Muscle layer of duodenum (tissue), 2 donors: ENCODE measurements at regions not wholly inside any gene's neighbourhood (a gene's known extent, or its start where the extent isn't known, plus 50 kb on each side); places are given as distances from the start of the nearest gene placed in this dataset.

Experiments used
- H3K27ac ChIP-seq: one replicate; pipeline ENCODE4 v1.7.0; 2013; ENCODE audit warnings: mild to moderate bottlenecking, low read length
- H3K27me3 ChIP-seq: one replicate; pipeline ENCODE4 v1.7.0; 2013; ENCODE audit warnings: low read depth, mild to moderate bottlenecking, control low read depth, low read length
- H3K36me3 ChIP-seq, 2 donors: one replicate each; pipeline ENCODE4 v1.7.0; 2013; ENCODE audit warnings: low read length in 2 of 2, control low read depth in 1 of 2, mild to moderate bottlenecking in 1 of 2; ENCODE audit not compliant: insufficient read depth in 2 of 2, control insufficient read depth in 1 of 2
- H3K4me1 ChIP-seq, 2 donors: one replicate each; pipeline ENCODE4 v1.7.0; 2013; ENCODE audit warnings: low read length in 2 of 2, mild to moderate bottlenecking in 2 of 2, control low read depth in 1 of 2, moderate library complexity in 1 of 2; ENCODE audit not compliant: insufficient read depth in 2 of 2, control insufficient read depth in 1 of 2
- H3K4me3 ChIP-seq, 2 donors: one replicate each; pipeline ENCODE4 v1.7.0; 2013; ENCODE audit warnings: low read length in 2 of 2, low read depth in 1 of 2, mild to moderate bottlenecking in 1 of 2
- H3K9me3 ChIP-seq, 2 donors: one replicate each; pipeline ENCODE4 v1.7.0; 2013; ENCODE audit warnings: low read length in 2 of 2, control low read depth in 1 of 2, mild to moderate bottlenecking in 1 of 2; ENCODE audit not compliant: control insufficient read depth in 1 of 2
- donor health status: healthy.

DNA sequence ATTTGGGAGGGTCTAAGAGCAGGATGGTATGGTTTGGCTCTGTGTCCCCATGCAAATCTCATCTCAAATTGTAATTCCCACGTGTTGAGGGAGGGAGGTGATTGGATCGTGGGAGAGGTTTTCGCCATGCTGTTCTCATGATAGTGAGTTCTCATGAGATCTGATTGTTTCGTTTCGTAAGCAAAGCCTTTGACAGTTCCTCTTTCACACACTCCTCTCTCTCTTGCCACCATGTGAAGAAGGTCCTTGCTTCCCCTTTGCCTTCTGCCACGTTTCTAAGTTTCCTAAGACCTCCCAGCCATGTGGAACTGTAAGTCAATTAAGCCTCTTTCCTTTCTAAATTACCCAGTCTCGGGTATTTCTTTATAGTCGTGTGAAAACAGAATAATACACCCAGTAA, 553.7 kb downstream of the TAFA4 start:
- no peak overlapping the region for H3K27ac ChIP-seq
- H3K27me3 ChIP-seq: no peaks in the 10 kb centered on the region
- H3K4me3 ChIP-seq: no peak overlapping the region
- no peaks in the 10 kb centered on the region for H3K4me1 ChIP-seq
- no peaks in the 10 kb centered on the region for H3K36me3 ChIP-seq
- no peaks in the 10 kb centered on the region for H3K9me3 ChIP-seq

DNA sequence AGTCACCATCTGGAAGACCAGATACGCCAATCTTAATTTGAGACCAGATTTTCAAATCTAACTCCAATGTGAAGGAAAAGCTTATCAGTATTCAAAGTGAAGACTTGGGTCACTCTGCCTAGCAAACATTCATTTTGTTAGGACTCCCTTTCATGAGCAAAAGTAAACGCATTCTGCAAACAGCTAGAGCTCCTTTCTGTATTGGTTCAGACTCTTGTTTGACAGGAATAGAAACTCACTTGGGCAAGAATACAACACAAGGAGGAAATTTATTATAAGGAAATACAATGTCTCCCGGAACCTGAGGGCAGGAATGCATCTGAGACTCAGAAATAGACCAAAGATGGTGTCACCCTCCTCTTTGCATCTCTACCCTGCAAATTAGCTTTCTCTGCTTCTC, 558.6 kb downstream of the TAFA4 start:
- no peaks in the 10 kb centered on the region for H3K9me3 ChIP-seq
- no peak overlapping the region for H3K27ac ChIP-seq
- no peak overlapping the region for H3K4me3 ChIP-seq

DNA sequence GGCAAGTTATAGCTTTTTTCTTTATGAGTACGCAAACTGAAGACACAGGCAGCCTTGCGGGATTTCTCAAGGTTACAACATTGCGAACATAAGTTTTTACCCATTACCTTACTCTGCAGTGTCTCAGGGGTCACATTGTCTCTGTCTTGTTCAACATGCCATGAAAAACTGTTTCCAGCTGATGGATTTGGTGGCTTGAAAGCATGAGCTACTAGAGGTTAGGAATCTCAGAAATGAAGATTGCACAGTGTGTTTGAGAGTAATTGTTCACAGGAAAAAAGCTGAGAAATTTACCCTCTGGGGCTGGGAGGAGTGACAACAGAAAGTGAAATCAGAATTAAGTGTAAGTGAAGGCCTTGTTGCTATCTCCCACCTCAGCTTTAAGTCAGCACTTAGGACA, 568.6 kb downstream of the TAFA4 start:
- no peak overlapping the region for H3K27ac ChIP-seq
- H3K4me3 ChIP-seq: no peak overlapping the region
- H3K27me3 ChIP-seq: no peaks in the 10 kb centered on the region
- no peaks in the 10 kb centered on the region for H3K9me3 ChIP-seq
- no peaks in the 10 kb centered on the region for H3K4me1 ChIP-seq
- no peaks in the 10 kb centered on the region for H3K36me3 ChIP-seq

More for the DNA sequence above, 558.6 kb downstream of the TAFA4 start:
- Histone ChIP-seq H3K36me3 (no peaks in the 10 kb centered on the region), H3K27me3 (no peaks in the 10 kb centered on the region), H3K4me1 (no peaks in the 10 kb centered on the region)

DNA sequence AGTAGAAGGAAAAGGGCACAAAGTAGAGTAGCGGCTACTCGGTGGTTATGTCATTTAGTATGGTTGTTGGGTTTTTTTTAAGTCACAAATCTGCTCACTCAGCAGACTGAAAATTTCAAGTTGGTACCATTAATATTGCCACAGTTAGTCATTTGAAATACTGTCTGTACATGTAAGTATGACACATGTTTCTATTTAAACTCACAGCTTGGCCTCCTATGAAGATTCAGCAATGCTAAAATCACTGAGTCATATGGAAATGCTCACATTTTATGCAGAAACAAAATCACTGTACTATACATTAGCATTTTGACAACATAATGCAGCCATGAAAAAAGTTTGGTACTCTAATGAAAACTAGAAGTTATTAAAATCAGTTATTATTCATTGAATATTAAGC, 571.9 kb downstream of the TAFA4 start:
- no peaks in the 10 kb centered on the region for H3K9me3 ChIP-seq
- no peak overlapping the region for H3K27ac ChIP-seq
- no peaks in the 10 kb centered on the region for H3K4me1 ChIP-seq
- no peaks in the 10 kb centered on the region for H3K36me3 ChIP-seq
- no peaks in the 10 kb centered on the region for H3K27me3 ChIP-seq
- H3K4me3 ChIP-seq: no peak overlapping the region

DNA sequence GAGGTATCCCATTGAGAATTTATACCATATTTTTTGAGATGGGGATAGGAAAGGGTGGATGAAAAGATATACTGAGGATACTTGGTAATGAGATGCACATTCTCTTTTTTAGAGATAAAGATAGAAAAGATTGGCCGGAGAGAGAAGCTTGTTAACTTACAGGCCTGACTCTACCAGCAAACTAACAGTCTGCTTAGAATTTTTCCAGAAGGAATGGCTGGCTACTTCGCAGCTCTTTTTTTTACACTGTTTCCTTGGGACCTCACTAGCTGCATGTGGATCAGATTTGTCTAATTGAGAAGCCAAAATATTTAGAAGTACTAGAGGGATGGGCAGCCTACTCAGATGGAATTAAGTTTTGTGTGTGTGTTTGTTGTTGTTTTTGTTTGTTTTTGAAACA, 586.6 kb downstream of the TAFA4 start:
- Histone ChIP-seq H3K27me3 (no peaks in the 10 kb centered on the region), H3K36me3 (no peaks in the 10 kb centered on the region), H3K4me1 (no peaks in the 10 kb centered on the region), H3K27ac (no peak overlapping the region), H3K9me3 (no peaks in the 10 kb centered on the region), H3K4me3 (no peak overlapping the region)

DNA sequence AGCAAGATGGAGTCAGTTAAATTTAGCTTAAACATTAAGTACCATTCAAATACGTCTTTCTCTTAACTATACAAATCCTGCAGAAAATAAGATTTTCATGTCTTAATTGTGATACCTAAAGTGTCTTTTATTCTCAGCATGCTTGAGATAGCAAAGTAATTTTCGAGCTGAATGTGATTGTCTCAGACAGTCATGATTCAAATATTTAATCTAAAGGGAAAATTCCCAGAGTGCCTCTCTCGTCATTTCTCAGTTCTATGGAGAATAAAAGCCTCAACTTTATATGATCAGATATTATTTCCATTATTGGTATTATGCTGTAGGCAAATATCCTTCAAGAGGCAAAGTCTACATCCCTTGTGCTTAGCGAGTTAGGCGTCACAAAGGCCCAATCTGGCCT, 589.9 kb downstream of the TAFA4 start:
- Histone ChIP-seq H3K36me3 (no peaks in the 10 kb centered on the region), H3K27ac (no peak overlapping the region), H3K4me1 (no peaks in the 10 kb centered on the region), H3K9me3 (no peaks in the 10 kb centered on the region), H3K27me3 (no peaks in the 10 kb centered on the region), H3K4me3 (no peak overlapping the region)

DNA sequence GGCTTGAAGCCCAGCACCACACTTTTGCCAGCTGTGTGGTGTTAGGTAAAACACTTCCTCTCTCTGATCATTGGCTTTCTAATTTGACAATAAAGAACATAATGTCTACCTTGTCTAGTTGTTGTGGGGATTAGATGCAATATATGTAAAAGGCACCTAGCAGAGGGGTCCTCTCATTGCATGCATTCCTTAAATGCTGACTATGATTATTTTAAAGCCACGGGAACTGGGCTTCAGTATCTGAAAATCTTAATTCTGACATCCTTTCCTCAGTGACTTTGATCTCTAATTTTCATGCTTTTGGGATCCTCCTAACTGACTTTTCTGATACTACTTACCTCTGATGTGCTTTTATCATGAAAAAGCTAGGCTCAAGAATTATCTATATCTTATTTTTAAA, 596.3 kb downstream of the TAFA4 start:
- H3K4me3 ChIP-seq: no peak overlapping the region
- H3K9me3 ChIP-seq: no peaks in the 10 kb centered on the region
- no peaks in the 10 kb centered on the region for H3K36me3 ChIP-seq
- no peak overlapping the region for H3K27ac ChIP-seq
- H3K4me1 ChIP-seq: no peaks in the 10 kb centered on the region
- no peaks in the 10 kb centered on the region for H3K27me3 ChIP-seq

DNA sequence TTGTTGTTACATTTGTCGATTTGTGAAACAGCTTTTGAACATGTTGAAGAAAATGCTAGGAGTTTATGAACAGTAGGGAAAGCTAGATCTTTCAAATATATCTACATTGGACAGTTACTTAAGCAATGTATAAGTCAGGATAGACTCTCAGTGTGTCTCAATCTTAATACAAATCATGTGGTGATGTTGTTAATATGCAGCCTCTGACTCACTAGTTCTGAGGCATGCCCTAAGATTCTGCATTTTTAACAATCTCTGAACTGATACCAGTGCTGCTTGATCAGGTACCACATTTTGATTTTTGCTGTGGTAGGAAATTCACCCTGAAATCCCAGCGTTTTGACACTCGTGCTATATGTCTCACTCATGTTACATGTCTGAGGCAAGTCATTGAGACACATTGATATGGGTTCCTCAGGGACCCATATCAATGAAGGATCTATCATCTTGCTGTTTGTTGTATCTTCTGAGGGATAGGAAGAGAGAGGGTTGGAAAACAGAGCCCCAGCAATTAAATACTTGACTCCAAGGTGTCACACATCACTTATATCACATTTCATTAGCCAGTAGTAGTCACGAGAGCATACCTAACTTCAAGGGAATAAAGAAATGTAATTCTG, 597.9 kb downstream of the TAFA4 start:
- H3K9me3 ChIP-seq: no peaks in the 10 kb centered on the region
- H3K27ac ChIP-seq: no peak overlapping the region
- H3K36me3 ChIP-seq: no peaks in the 10 kb centered on the region
- H3K4me1 ChIP-seq: no peaks in the 10 kb centered on the region
- H3K4me3 ChIP-seq: no peak overlapping the region
- H3K27me3 ChIP-seq: no peaks in the 10 kb centered on the region

DNA sequence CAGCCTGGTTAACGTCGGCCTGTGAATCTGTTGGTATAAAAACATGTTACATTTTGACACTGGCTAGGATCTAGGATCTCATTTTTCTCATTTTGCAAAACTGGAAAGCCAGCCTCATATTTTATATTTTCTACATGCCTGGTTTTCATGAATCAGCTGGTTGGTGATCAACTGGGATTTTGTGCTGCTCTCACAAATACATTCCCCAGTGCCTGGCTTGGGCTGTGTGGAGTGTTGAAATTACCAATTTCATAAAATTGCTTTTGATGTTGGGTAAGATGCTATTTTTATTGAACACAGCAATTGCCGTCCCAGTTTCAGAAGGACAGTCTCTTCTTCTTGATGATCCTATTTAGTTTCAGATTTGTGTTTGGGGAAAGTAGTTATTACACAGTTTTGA, 604.3 kb downstream of the TAFA4 start:
- H3K36me3 ChIP-seq: no peaks in the 10 kb centered on the region
- H3K27me3 ChIP-seq: no peaks in the 10 kb centered on the region
- no peak overlapping the region for H3K27ac ChIP-seq
- H3K9me3 ChIP-seq: no peaks in the 10 kb centered on the region
- no peaks in the 10 kb centered on the region for H3K4me1 ChIP-seq
- no peak overlapping the region for H3K4me3 ChIP-seq

DNA sequence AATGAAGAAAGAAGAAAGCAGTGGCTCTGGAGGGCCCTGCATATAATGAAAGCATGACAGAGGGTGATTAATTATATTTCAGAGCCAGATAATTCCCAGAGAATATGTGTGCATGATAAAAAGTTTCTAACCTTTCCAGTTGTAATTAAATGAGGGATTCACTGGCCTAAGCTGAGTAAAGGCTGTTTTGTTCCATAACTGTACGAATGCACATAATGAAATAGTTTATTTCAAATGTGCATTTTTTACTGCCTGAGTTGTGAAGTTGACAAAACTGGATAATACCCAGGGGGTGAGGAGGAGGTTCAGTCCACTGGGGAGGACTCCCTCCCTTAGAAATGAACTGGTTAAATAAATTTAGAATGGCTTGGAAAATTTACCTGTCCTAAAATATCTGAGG, 616.4 kb downstream of the TAFA4 start:
- Histone ChIP-seq H3K9me3 (no peaks in the 10 kb centered on the region), H3K4me3 (no peak overlapping the region), H3K27ac (no peak overlapping the region), H3K36me3 (no peaks in the 10 kb centered on the region), H3K27me3 (no peaks in the 10 kb centered on the region), H3K4me1 (no peaks in the 10 kb centered on the region)

DNA sequence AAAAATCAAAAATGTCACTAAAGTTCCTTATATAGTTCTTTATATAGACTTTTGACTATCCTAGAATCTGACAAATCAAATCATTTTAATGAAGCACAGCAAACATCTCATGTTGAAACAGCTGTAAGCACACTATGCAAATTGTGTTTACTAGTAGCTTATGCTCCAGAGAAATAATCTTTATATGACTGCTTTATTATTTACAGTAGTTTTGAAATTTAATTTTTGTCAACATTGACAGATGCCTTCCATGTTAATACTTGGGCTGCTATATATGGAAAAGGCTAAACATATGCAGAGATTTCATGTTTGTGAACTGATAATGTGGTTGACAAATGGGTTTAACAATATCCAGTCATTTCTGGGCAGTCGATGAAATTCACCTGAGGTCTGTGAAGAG, 616.8 kb downstream of the TAFA4 start:
- Histone ChIP-seq H3K36me3 (no peaks in the 10 kb centered on the region), H3K9me3 (no peaks in the 10 kb centered on the region), H3K4me3 (no peak overlapping the region), H3K27ac (no peak overlapping the region), H3K27me3 (no peaks in the 10 kb centered on the region), H3K4me1 (no peaks in the 10 kb centered on the region)

DNA sequence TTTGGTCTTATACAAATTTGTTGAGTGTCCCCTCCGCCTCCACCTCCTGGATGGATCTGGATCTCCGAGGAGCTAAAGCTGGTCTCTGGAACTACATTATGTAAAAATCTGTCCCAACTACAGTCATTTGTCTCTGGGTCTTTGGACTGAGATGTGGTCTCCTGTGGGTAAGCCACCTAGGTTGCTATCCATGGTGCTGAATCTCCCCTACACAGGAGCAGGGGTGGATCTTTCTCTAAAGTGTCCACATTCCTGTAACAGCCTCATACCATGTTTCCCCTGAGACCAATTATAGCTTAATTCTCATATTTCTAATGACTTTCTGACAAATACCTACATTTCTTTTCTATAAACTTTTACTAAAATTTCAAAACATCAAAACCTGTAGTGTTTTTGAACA, 625.8 kb downstream of the TAFA4 start:
- no peaks in the 10 kb centered on the region for H3K36me3 ChIP-seq
- no peaks in the 10 kb centered on the region for H3K27me3 ChIP-seq
- no peak overlapping the region for H3K27ac ChIP-seq
- no peaks in the 10 kb centered on the region for H3K4me1 ChIP-seq
- H3K9me3 ChIP-seq: no peaks in the 10 kb centered on the region
- H3K4me3 ChIP-seq: no peak overlapping the region
